GM19193 (cell line): ENCODE measurements at regions not wholly inside any gene's neighbourhood (a gene's known extent, or its start where the extent isn't known, plus 50 kb on each side); places are given as distances from the start of the nearest gene placed in this dataset.

ENCODE experiments used
- POLR2A ChIP-seq: IDR thresholded peaks from 4 replicates; pipeline ENCODE4 v1.6.1; 2011; ENCODE audit not compliant: insufficient read depth, insufficient read length; ENCODE audit errors: extremely low read depth

- TF ChIP-seq POLR2A: no peak
Observed at GRCh38 chr3:43870120-43870519, 179.4 kb downstream of the ABHD5 start.

- no peak for TF ChIP-seq POLR2A
Observed at GRCh38 chr3:43870844-43871626, 180.3 kb downstream of the ABHD5 start.

GRCh38 chr3:43871627-43872245 is 181.0 kb downstream of the ABHD5 start:
- TF ChIP-seq POLR2A: no peak

- TF ChIP-seq POLR2A: no peak
Observed at GRCh38 chr3:43872301-43872700, 181.6 kb downstream of the ABHD5 start.

GRCh38 chr3:43872901-43873300 is 182.2 kb downstream of the ABHD5 start:
- TF ChIP-seq POLR2A: no peak

GRCh38 chr3:43873723-43874122 is 183.0 kb downstream of the ABHD5 start:
- TF ChIP-seq POLR2A: no peak

GRCh38 chr3:43874290-43874689 is 183.6 kb downstream of the ABHD5 start:
- TF ChIP-seq POLR2A: no peak

- TF ChIP-seq POLR2A: no peak
Observed at GRCh38 chr3:43874731-43875130, 184.0 kb downstream of the ABHD5 start.

GRCh38 chr3:43876648-43877047 is 185.9 kb downstream of the ABHD5 start:
- no peak for TF ChIP-seq POLR2A

- no peak for TF ChIP-seq POLR2A
Observed at GRCh38 chr3:43879166-43879565, 188.4 kb downstream of the ABHD5 start.

GRCh38 chr3:43882976-43883680 is 192.4 kb downstream of the ABHD5 start:
- TF ChIP-seq POLR2A: no peak

GRCh38 chr3:43883729-43884396 is 193.1 kb downstream of the ABHD5 start:
- no peak for TF ChIP-seq POLR2A

GRCh38 chr3:43884581-43884980 is 193.8 kb downstream of the ABHD5 start:
- no peak for TF ChIP-seq POLR2A

GRCh38 chr3:43885908-43886618 is 195.3 kb downstream of the ABHD5 start:
- no peak for TF ChIP-seq POLR2A

GRCh38 chr3:43892061-43892460 is 201.3 kb downstream of the ABHD5 start:
- TF ChIP-seq POLR2A: no peak
